HepG2 (cell line): ENCODE measurements at regions not wholly inside any gene's neighbourhood (a gene's known extent, or its start where the extent isn't known, plus 50 kb on each side); places are given as distances from the start of the nearest gene placed in this dataset.

ENCODE experiments used
- KMT2A ChIP-seq: sonication (generic); formaldehyde crosslinking; IDR thresholded peaks from 2 replicates; pipeline ENCODE4 v1.4.0; 2020; ENCODE audit warnings: missing genetic modification reagents
- PAF1 ChIP-seq: IDR thresholded peaks from 2 replicates; pipeline ENCODE4 v1.6.1; 2016; ENCODE audit warnings: missing genetic modification reagents, missing compliant biosample characterization
- POLR2A ChIP-seq, 2 experiments: IDR thresholded peaks; 2 replicates each; pipeline ENCODE4 v1.6.1; 2011; ENCODE audit warnings: low read depth in 2 of 2, low read length in 2 of 2, mild to moderate bottlenecking in 1 of 2, moderate library complexity in 1 of 2; ENCODE audit not compliant: insufficient read depth in 1 of 2
- TF ChIP-seq, protein P1 (sequence below): sonication (generic); formaldehyde crosslinking; IDR thresholded peaks from 2 replicates; pipeline ENCODE4 v1.5.0; 2020; ENCODE audit warnings: mild to moderate bottlenecking, missing genetic modification reagents, moderate library complexity

DNA sequence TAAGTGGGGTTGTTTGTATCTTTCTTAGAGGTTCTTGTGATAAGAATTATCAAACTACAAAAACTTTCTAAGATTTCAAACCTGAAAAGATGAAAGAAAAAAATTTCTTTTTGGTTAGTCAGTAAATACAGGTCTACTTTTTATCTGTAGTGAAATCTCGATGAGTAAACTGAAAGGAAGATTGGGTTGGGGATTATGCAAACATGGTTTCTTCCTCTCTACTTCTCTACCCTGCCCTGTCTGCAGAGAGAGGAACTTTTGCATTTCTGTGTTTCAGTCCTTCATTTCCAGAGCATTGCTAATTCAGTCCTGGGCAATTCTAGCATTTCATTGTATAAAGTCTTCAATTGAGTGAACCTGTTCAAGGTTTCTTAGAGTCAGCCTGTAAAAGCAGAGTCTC, 51.6 kb upstream of the IL2 start:
- no peak for TF ChIP-seq POLR2A (IDR thresholded peaks at IDR 0.05; ENCODE audit: insufficient read depth in 1 of 2, low read depth in 2 of 2, low read length in 2 of 2)
- no peak for TF ChIP-seq PAF1 (CRISPR knock-in tag)
- TF ChIP-seq, protein P1, sequence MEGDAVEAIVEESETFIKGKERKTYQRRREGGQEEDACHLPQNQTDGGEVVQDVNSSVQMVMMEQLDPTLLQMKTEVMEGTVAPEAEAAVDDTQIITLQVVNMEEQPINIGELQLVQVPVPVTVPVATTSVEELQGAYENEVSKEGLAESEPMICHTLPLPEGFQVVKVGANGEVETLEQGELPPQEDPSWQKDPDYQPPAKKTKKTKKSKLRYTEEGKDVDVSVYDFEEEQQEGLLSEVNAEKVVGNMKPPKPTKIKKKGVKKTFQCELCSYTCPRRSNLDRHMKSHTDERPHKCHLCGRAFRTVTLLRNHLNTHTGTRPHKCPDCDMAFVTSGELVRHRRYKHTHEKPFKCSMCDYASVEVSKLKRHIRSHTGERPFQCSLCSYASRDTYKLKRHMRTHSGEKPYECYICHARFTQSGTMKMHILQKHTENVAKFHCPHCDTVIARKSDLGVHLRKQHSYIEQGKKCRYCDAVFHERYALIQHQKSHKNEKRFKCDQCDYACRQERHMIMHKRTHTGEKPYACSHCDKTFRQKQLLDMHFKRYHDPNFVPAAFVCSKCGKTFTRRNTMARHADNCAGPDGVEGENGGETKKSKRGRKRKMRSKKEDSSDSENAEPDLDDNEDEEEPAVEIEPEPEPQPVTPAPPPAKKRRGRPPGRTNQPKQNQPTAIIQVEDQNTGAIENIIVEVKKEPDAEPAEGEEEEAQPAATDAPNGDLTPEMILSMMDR (CRISPR knock-in tag), result no peak
- no peak for TF ChIP-seq KMT2A
